K562 (cell line): ENCODE measurements at regions not wholly inside any gene's neighbourhood (a gene's known extent, or its start where the extent isn't known, plus 50 kb on each side); places are given as distances from the start of the nearest gene placed in this dataset.

Source experiments
- ATAC-seq: fragments of 200-7000 bp; cut with Tn5 transposase; 3 replicates; pipeline ENCODE4 v1.9.1; 2020; ENCODE audit warnings: moderate library complexity
- BruUV-seq: library from RNA; stranded (reverse); fragments of 400-500 nt; replicated peaks from 2 replicates; lab custom pipeline; 2021; lab: Mats Ljungman, UMichigan
- CTCF ChIA-PET: fragments of 300-600 bp; formaldehyde crosslinking; extraction: SDS; loops from one replicate; lab custom pipeline; 2021; ENCODE audit warnings: low intra/inter-chr PET ratio; lab: Yijun Ruan, JAX
- POLR2A ChIA-PET: fragments of 300-600, 350-650 bp; sonication (Branson Sonifier 250); formaldehyde crosslinking; extraction: SDS; loops from one replicate; lab custom pipeline; 2021; ENCODE audit warnings: antibody characterized with exemption, inconsistent platforms; lab: Yijun Ruan, JAX
- DNase-seq, 4 experiments: peaks; one replicate each; pipeline versions ENCODE4 v3.0.0 to v3.0.0-alpha.2; 2011 to 2018; ENCODE audit warnings: low spot score in 3 of 4, mixed read lengths in 3 of 4; ENCODE audit errors: extremely low read depth in 1 of 4
- FAIRE-seq: peaks from 2 replicates; lab custom pipeline; 2011; peaks lifted over from hg19 to GRCh38; lab: Jason Lieb, UNC
- H2AFZ ChIP-seq: 2 replicates; pipeline ENCODE4 v1.6.0; 2011; ENCODE audit warnings: low read depth, low read length, control low read depth, inconsistent platforms
- H3K27ac ChIP-seq: fragments of 200-600 bp; 3 replicates; pipeline ENCODE4 v1.8.0; 2011; ENCODE audit warnings: low read depth, mild to moderate bottlenecking, control low read depth, inconsistent platforms, low read length, moderate library complexity, mixed read lengths; ENCODE audit errors: extremely low read depth
- H3K27me3 ChIP-seq, 2 experiments: fragments of 300-600 bp in 1 of 2; 2 replicates in 1 of 2; 3 replicates in 1 of 2; pipeline versions ENCODE4 v1.6.0 to v1.8.0; 2011; ENCODE audit warnings: inconsistent platforms in 2 of 2, low read length in 2 of 2, mild to moderate bottlenecking in 1 of 2, mixed read lengths in 1 of 2, moderate library complexity in 1 of 2; ENCODE audit not compliant: control insufficient read depth in 2 of 2, insufficient read depth in 2 of 2
- H3K36me3 ChIP-seq: fragments of 300-600 bp; 3 replicates; pipeline ENCODE4 v1.8.0; 2011; ENCODE audit warnings: mild to moderate bottlenecking, low read length, inconsistent platforms; ENCODE audit not compliant: control insufficient read depth, insufficient read depth
- H3K4me1 ChIP-seq, 2 experiments: fragments of 200-600 bp in 1 of 2; replicated peaks in 1 of 2; 2 replicates in 1 of 2; 3 replicates in 1 of 2; pipeline versions ENCODE4 v1.5.1 to v1.8.0; 2011; ENCODE audit warnings: inconsistent platforms in 2 of 2, low read length in 2 of 2, mild to moderate bottlenecking in 1 of 2, mixed read lengths in 1 of 2, moderate library complexity in 1 of 2; ENCODE audit not compliant: control insufficient read depth in 2 of 2, insufficient read depth in 2 of 2
- H3K4me2 ChIP-seq: 2 replicates; pipeline ENCODE4 v1.6.1; 2011; ENCODE audit warnings: low read length, control low read depth, inconsistent platforms, mixed read lengths; ENCODE audit not compliant: insufficient read depth
- H3K4me3 ChIP-seq: fragments of 200-600 bp; sonication (generic), shearing (Covaris generic); 2 replicates; pipeline ENCODE4 v1.5.1; 2016; ENCODE audit warnings: control low read depth, inconsistent platforms
- H3K79me2 ChIP-seq: fragments of 200-600 bp; 3 replicates; pipeline ENCODE4 v1.8.0; 2011; ENCODE audit warnings: low read length, inconsistent platforms; ENCODE audit not compliant: control insufficient read depth, insufficient read depth
- H3K9ac ChIP-seq, 2 experiments: 2 replicates each; pipeline versions ENCODE4 v1.6.0 to v1.6.1; 2011; ENCODE audit warnings: low read depth in 2 of 2, low read length in 2 of 2, control low read depth in 1 of 2, inconsistent platforms in 1 of 2, mild to moderate bottlenecking in 1 of 2, mixed read lengths in 1 of 2; ENCODE audit not compliant: insufficient read depth in 1 of 2
- H3K9me1 ChIP-seq: one replicate; pipeline ENCODE4 v1.6.0; 2011; ENCODE audit warnings: inconsistent platforms, mild to moderate bottlenecking, low read length, moderate library complexity; ENCODE audit not compliant: control insufficient read depth, insufficient read depth
- H3K9me3 ChIP-seq: replicated peaks from 2 replicates; pipeline ENCODE4 v1.5.1; 2011; ENCODE audit warnings: low read depth, low read length, inconsistent platforms; ENCODE audit not compliant: control insufficient read depth, insufficient read depth
- H4K20me1 ChIP-seq: replicated peaks from 2 replicates; pipeline ENCODE4 v1.6.1; 2011; ENCODE audit warnings: low read length, inconsistent platforms, mixed read lengths; ENCODE audit not compliant: control insufficient read depth, insufficient read depth
- CBFA2T2 ChIP-seq: fragments of 450-650 bp; conservative IDR thresholded peaks from 2 replicates; pipeline ENCODE4 v1.6.1; 2017; ENCODE audit warnings: mild to moderate bottlenecking
- CBFB ChIP-seq: sonication (generic); formaldehyde crosslinking; IDR thresholded peaks from 2 replicates; pipeline ENCODE4 v1.4.0; 2020; ENCODE audit warnings: mild to moderate bottlenecking, missing genetic modification reagents
- SMAD4 ChIP-seq: fragments of 250-450 bp; sonication (Bioruptor Pico); conservative IDR thresholded peaks from 2 replicates; pipeline ENCODE4 v1.8.0; 2021; ENCODE audit warnings: inconsistent platforms, mild to moderate bottlenecking, moderate library complexity
- STAG1 ChIP-seq: sonication (generic); formaldehyde crosslinking; IDR thresholded peaks from 2 replicates; pipeline ENCODE4 v1.5.0; 2020; ENCODE audit warnings: missing genetic modification reagents, borderline replicate concordance
- TBL1XR1 ChIP-seq, 2 experiments: IDR thresholded peaks; 2 replicates each; pipeline ENCODE4 v1.6.1; 2012; ENCODE audit warnings: improper control_type of control experiment in 2 of 2, low read length in 2 of 2, mild to moderate bottlenecking in 1 of 2
- WGBS: fragments of 100-300 bp; shearing (Covaris generic); methylation state at CpG from one replicate; pipeline ENCODE4 v1.1.6; 2016; ENCODE audit warnings: low coverage, mixed read lengths; ENCODE audit not compliant: insufficient coverage; ENCODE audit errors: missing lambda C conversion rate; 5-methylcytosine and 5-hydroxymethylcytosine counted together
- in situ Hi-C: fragments of 300-500 bp; cut with MboI; formaldehyde crosslinking; loops from 4 replicates; pipeline ENCODE4 v1.15.0; 2018; ENCODE audit warnings: inconsistent platforms, mixed read lengths
- intact Hi-C: fragments of 100-400 bp; cut with micrococcal nuclease; formaldehyde crosslinking; loops from 2 replicates; pipeline ENCODE4 v1.14.2; 2022
- TF ChIP-seq, protein P1 (sequence below), 2 experiments: fragments of 450-650 bp; IDR thresholded peaks; 2 replicates each; pipeline ENCODE4 v1.6.1; 2018; ENCODE audit warnings: mild to moderate bottlenecking in 2 of 2, low read depth in 1 of 2; ENCODE audit not compliant: partially characterized antibody in 2 of 2
- TF ChIP-seq, protein P2 (sequence below): fragments of 250-450 bp; sonication (Bioruptor Pico); IDR thresholded peaks from 2 replicates; pipeline ENCODE4 v1.5.1; 2021; ENCODE audit warnings: mild to moderate bottlenecking
- TF ChIP-seq, protein P3 (sequence below), 2 experiments: fragments of 450-650 bp in 1 of 2; IDR thresholded peaks; 2 replicates each; pipeline ENCODE4 v1.6.1; 2011 to 2017; ENCODE audit warnings: low read depth in 2 of 2, antibody characterized with exemption in 1 of 2, borderline replicate concordance in 1 of 2, low read length in 1 of 2, mild to moderate bottlenecking in 1 of 2, mixed read lengths in 1 of 2; ENCODE audit not compliant: control insufficient read depth in 1 of 2
- TF ChIP-seq, protein P4 (sequence below), 3 experiments: IDR thresholded peaks in 2 of 3; conservative IDR thresholded peaks in 1 of 3; 2 replicates each; pipeline ENCODE4 v1.5.1; 2011 to 2012; ENCODE audit warnings: low read length in 3 of 3, mild to moderate bottlenecking in 3 of 3, control low read depth in 2 of 3, improper control_type of control experiment in 1 of 3, inconsistent platforms in 1 of 3, low read depth in 1 of 3, mixed read lengths in 1 of 3, moderate library complexity in 1 of 3; ENCODE audit not compliant: insufficient read depth in 2 of 3

DNA sequence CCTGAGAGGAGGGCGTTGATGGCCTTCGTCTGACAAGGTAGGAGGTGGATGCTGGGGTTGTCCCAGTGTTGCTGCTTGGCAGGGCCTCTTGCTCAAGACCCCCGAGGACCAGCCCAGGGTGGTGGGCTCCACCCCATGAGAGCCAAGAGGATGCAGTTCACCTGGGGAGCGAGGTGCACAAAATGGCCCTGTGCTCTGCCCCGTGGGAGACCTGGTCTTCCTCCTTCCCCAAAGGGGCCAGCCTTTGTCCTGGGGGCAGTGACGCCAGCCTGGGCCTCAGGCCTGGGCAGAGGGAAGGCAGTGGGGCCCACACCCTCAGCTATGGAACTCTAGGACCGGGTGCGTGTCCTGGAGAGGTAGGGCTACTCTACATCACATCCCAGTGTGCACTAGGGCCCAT is 1233.3 kb downstream of the TBC1D22A start:
- POLR2A ChIA-PET = interaction anchor here (0.6 to 1.0 kb wide), 3 partner anchors 9 to 1450 kb away, joined by 3 read pairs; no protein-coding TSS in a partner anchor
- intact Hi-C loops = no loop called here
- FAIRE-seq (no peak), ATAC-seq (no peak), DNase-seq (no peak)
- no peaks in the 10 kb centered on the region for H3K4me1 ChIP-seq
- H3K9ac ChIP-seq = no peak overlapping the region
- no TSS peak for BruUV-seq
- H3K4me2 ChIP-seq = no peak overlapping the region
- no peak overlapping the region for H3K4me3 ChIP-seq
- peaks cover 0 to 11% of the 10 kb centered on the region in 2 experiments; a peak in 2 of 5 replicates for H3K27me3 ChIP-seq
- H3K9me1 ChIP-seq = no peaks in the 10 kb centered on the region
- H2AFZ ChIP-seq = no peak overlapping the region
- 0% methylated on average over 6 of the region's 8 CpGs for WGBS
- no peaks in the 10 kb centered on the region for H3K79me2 ChIP-seq
- CTCF ChIA-PET = no interaction called here
- no peaks in the 10 kb centered on the region for H3K36me3 ChIP-seq
- in situ Hi-C loops = no loop called here
- no peaks in the 10 kb centered on the region for H4K20me1 ChIP-seq
- no peak overlapping the region for H3K27ac ChIP-seq
- H3K9me3 ChIP-seq = no peaks in the 10 kb centered on the region
- no peak for TF ChIP-seq TBL1XR1 (IDR thresholded peaks at IDR 0.05; ENCODE audit: low read length in 2 of 2)
- no peak for TF ChIP-seq STAG1
- TF ChIP-seq SMAD4 (CRISPR knock-in tag) = no peak
- TF ChIP-seq, protein P1, sequence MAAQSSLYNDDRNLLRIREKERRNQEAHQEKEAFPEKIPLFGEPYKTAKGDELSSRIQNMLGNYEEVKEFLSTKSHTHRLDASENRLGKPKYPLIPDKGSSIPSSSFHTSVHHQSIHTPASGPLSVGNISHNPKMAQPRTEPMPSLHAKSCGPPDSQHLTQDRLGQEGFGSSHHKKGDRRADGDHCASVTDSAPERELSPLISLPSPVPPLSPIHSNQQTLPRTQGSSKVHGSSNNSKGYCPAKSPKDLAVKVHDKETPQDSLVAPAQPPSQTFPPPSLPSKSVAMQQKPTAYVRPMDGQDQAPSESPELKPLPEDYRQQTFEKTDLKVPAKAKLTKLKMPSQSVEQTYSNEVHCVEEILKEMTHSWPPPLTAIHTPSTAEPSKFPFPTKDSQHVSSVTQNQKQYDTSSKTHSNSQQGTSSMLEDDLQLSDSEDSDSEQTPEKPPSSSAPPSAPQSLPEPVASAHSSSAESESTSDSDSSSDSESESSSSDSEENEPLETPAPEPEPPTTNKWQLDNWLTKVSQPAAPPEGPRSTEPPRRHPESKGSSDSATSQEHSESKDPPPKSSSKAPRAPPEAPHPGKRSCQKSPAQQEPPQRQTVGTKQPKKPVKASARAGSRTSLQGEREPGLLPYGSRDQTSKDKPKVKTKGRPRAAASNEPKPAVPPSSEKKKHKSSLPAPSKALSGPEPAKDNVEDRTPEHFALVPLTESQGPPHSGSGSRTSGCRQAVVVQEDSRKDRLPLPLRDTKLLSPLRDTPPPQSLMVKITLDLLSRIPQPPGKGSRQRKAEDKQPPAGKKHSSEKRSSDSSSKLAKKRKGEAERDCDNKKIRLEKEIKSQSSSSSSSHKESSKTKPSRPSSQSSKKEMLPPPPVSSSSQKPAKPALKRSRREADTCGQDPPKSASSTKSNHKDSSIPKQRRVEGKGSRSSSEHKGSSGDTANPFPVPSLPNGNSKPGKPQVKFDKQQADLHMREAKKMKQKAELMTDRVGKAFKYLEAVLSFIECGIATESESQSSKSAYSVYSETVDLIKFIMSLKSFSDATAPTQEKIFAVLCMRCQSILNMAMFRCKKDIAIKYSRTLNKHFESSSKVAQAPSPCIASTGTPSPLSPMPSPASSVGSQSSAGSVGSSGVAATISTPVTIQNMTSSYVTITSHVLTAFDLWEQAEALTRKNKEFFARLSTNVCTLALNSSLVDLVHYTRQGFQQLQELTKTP (IDR thresholded peaks at IDR 0.05; ENCODE audit: low read depth in 1 of 2, partially characterized antibody in 2 of 2) = no peak
- no peak for TF ChIP-seq CBFB (CRISPR knock-in tag)
- TF ChIP-seq, protein P2, sequence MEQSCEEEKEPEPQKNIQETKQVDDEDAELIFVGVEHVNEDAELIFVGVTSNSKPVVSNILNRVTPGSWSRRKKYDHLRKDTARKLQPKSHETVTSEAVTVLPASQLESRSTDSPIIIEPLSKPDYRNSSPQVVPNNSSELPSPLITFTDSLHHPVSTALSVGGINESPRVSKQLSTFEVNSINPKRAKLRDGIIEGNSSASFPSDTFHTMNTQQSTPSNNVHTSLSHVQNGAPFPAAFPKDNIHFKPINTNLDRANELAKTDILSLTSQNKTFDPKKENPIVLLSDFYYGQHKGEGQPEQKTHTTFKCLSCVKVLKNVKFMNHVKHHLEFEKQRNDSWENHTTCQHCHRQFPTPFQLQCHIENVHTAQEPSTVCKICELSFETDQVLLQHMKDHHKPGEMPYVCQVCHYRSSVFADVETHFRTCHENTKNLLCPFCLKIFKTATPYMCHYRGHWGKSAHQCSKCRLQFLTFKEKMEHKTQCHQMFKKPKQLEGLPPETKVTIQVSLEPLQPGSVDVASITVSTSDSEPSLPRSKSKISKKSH = no peak
- TF ChIP-seq, protein P3, sequence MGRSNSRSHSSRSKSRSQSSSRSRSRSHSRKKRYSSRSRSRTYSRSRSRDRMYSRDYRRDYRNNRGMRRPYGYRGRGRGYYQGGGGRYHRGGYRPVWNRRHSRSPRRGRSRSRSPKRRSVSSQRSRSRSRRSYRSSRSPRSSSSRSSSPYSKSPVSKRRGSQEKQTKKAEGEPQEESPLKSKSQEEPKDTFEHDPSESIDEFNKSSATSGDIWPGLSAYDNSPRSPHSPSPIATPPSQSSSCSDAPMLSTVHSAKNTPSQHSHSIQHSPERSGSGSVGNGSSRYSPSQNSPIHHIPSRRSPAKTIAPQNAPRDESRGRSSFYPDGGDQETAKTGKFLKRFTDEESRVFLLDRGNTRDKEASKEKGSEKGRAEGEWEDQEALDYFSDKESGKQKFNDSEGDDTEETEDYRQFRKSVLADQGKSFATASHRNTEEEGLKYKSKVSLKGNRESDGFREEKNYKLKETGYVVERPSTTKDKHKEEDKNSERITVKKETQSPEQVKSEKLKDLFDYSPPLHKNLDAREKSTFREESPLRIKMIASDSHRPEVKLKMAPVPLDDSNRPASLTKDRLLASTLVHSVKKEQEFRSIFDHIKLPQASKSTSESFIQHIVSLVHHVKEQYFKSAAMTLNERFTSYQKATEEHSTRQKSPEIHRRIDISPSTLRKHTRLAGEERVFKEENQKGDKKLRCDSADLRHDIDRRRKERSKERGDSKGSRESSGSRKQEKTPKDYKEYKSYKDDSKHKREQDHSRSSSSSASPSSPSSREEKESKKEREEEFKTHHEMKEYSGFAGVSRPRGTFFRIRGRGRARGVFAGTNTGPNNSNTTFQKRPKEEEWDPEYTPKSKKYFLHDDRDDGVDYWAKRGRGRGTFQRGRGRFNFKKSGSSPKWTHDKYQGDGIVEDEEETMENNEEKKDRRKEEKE (IDR thresholded peaks at IDR 0.05; ENCODE audit: borderline replicate concordance in 1 of 2, control insufficient read depth in 1 of 2, low read depth in 2 of 2, low read length in 1 of 2) = no peak
- TF ChIP-seq CBFA2T2 = no peak
- TF ChIP-seq, protein P4, sequence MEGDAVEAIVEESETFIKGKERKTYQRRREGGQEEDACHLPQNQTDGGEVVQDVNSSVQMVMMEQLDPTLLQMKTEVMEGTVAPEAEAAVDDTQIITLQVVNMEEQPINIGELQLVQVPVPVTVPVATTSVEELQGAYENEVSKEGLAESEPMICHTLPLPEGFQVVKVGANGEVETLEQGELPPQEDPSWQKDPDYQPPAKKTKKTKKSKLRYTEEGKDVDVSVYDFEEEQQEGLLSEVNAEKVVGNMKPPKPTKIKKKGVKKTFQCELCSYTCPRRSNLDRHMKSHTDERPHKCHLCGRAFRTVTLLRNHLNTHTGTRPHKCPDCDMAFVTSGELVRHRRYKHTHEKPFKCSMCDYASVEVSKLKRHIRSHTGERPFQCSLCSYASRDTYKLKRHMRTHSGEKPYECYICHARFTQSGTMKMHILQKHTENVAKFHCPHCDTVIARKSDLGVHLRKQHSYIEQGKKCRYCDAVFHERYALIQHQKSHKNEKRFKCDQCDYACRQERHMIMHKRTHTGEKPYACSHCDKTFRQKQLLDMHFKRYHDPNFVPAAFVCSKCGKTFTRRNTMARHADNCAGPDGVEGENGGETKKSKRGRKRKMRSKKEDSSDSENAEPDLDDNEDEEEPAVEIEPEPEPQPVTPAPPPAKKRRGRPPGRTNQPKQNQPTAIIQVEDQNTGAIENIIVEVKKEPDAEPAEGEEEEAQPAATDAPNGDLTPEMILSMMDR (IDR thresholded peaks at IDR 0.05 in 2 of 3, conservative IDR thresholded peaks at IDR 0.05 in 1 of 3; ENCODE audit: insufficient read depth in 2 of 3, low read depth in 1 of 3, low read length in 3 of 3) = no peak
